T-helper 1 cell treated with Interleukin-12 subunit alpha and Interleukin-12 subunit beta and Interleukin-4 antibody, amounts not matched to agents 30 μg/mL and 1 μg/mL, for 36 hours (primary cell): ENCODE measurements at regions not wholly inside any gene's neighbourhood (a gene's known extent, or its start where the extent isn't known, plus 50 kb on each side); places are given as distances from the start of the nearest gene placed in this dataset.

Source experiments
- H3K27ac Mint-ChIP-seq: one replicate; pipeline ENCODE4 v1.8.0; 2021; ENCODE audit warnings: mild to moderate bottlenecking, mixed read lengths
- H3K27me3 Mint-ChIP-seq: one replicate; pipeline ENCODE4 v1.8.0; 2021; ENCODE audit warnings: low read depth, mixed read lengths
- H3K36me3 Mint-ChIP-seq: one replicate; pipeline ENCODE4 v1.8.0; 2021; ENCODE audit warnings: low read depth, mixed read lengths
- H3K4me1 Mint-ChIP-seq: one replicate; pipeline ENCODE4 v1.8.0; 2021; ENCODE audit warnings: low read depth, mixed read lengths
- H3K4me3 Mint-ChIP-seq: one replicate; pipeline ENCODE4 v1.8.0; 2021; ENCODE audit warnings: mild to moderate bottlenecking, moderate library complexity, mixed read lengths
- H3K9me3 Mint-ChIP-seq: one replicate; pipeline ENCODE4 v1.8.0; 2021; ENCODE audit warnings: mixed read lengths

DNA sequence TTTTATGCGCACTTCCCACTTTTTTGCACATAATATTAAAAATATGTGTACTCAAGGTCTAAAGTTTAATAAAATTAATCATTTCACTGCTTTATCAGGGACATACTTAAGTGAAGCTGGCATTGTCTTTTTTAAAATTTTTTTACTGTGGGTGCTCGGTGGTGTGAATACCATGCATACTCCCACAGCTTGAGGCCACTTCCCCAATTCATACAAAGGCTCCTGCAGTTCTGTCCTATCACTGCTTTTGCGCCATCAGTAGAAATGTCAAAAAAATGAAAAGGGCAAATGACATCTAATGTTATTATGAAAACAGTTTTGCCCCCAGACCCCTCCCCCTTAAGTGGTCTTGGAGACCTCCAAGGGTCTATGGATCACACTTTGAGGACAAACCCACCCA lies 464.1 kb upstream of the ARID1B start:
- Mint-ChIP-seq H3K9me3 (no peaks in the 10 kb centered on the region), H3K27ac (no peak overlapping the region)

DNA sequence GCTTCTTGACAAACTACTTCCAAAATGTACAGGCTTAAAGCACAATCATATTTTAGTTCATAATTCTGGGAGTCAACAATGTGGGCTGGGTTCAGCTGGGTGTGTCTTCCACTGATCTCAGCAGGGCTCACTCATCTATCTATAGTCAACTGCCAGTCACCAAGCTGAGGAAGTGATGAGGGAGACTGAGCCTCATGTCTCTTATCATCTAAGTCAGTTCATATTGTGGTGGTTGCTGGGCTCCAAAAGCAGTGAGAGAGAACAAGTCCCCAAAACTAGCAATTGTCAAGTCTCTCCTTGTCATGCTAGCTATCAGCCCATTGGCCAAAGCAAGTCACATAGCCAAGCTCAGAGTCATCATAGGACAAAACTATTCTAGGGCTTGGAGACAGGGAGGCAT lies 465.9 kb upstream of the ARID1B start:
- Mint-ChIP-seq H3K36me3 (no peaks in the 10 kb centered on the region), H3K27me3 (no peaks in the 10 kb centered on the region), H3K4me1 (no peaks in the 10 kb centered on the region)

More for the DNA sequence above, 464.1 kb upstream of the ARID1B start:
- no peaks in the 10 kb centered on the region for H3K27me3 Mint-ChIP-seq
- H3K4me1 Mint-ChIP-seq: no peaks in the 10 kb centered on the region
- no peak overlapping the region for H3K4me3 Mint-ChIP-seq
- H3K36me3 Mint-ChIP-seq: no peaks in the 10 kb centered on the region

DNA sequence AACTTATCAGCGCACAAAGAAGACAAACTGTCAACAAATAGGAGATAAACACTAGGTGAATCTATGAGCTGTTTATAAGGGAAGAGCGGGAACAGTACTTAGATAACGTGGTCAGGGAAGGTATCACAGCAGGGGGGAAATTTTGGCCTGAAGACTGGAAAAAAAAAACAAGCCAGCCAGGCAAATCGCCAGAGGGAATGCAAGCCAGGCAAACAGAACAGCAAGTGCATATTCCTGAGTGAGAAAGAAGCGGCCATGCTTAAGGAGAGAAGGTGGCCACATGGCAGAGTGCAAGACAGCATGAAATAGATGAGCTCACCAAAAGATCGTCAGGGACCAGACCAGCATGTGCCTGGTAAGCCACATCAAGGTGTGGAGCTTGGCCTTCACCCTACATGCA lies 466.5 kb upstream of the ARID1B start:
- Mint-ChIP-seq H3K27me3 (no peaks in the 10 kb centered on the region), H3K36me3 (no peaks in the 10 kb centered on the region), H3K4me3 (no peak overlapping the region), H3K4me1 (no peaks in the 10 kb centered on the region), H3K9me3 (no peaks in the 10 kb centered on the region), H3K27ac (no peak overlapping the region)

More for the DNA sequence above, 465.9 kb upstream of the ARID1B start:
- no peaks in the 10 kb centered on the region for H3K9me3 Mint-ChIP-seq
- no peak overlapping the region for H3K27ac Mint-ChIP-seq
- no peak overlapping the region for H3K4me3 Mint-ChIP-seq

DNA sequence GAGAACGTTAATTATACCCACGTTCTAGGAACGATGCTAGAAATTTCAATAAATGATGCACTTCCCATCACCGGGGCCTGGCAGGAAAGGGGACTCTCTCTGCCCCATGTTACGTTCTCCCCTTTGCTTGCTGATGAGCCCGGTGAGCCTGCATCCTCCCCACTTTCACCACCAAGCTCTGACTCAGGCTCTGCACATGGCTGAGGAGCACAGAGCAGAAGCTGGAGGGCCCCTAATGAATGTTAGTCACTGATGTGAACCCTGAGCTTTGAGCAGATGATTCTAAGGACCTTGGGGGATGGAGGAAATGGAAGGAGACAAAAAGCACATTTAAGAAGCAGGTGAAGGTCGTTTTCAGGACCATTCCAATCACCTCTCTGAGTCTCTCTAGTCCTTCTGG lies 468.2 kb upstream of the ARID1B start:
- Mint-ChIP-seq H3K9me3 (peaks cover 4% of the 10 kb centered on the region), H3K27me3 (no peaks in the 10 kb centered on the region), H3K36me3 (no peaks in the 10 kb centered on the region), H3K4me3 (no peak overlapping the region), H3K27ac (no peak overlapping the region), H3K4me1 (no peaks in the 10 kb centered on the region)

DNA sequence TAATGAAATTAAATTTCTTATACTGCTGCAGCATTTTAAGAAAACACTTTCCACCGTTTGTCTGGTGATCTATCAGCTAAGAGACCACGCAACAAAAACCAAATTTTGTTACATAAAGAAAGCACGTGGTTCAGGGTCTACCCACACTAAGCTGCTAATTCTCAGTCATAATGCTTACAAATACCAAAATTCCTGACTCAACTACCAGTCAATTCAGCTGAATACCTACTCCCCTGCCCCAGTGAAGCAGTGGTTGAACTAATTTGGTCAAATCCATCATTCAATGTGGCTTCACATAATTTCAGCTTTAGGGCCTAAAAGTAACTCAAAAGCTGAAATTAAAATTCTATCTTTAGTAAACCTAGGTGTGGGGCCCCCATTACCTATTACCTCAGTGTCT lies 468.6 kb upstream of the ARID1B start:
- H3K36me3 Mint-ChIP-seq: no peaks in the 10 kb centered on the region
- H3K4me1 Mint-ChIP-seq: no peaks in the 10 kb centered on the region
- no peak overlapping the region for H3K4me3 Mint-ChIP-seq
- no peak overlapping the region for H3K27ac Mint-ChIP-seq
- peaks cover 4% of the 10 kb centered on the region for H3K9me3 Mint-ChIP-seq
- H3K27me3 Mint-ChIP-seq: no peaks in the 10 kb centered on the region

DNA sequence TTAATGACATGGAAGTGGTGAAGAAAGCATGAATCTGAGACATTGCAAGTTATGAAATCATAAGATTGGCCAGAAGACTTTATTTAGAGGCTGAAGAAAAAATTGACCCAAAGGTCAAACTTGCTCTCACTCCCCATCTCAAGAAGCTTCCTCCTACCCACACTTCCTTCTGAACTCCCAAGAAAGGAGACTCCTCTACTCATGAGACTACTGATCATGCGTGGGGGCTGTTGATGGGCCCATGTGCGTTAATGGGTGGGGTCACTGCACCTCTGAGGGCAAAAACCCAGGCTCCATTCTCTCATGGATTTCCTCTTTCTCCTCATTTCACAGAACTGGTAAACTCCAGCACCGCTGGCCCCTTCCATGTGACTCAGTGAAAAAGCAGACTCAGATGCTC lies 470.6 kb upstream of the ARID1B start:
- Mint-ChIP-seq H3K9me3 (peaks cover 4% of the 10 kb centered on the region), H3K27me3 (no peaks in the 10 kb centered on the region), H3K4me3 (no peak overlapping the region), H3K36me3 (no peaks in the 10 kb centered on the region), H3K4me1 (no peaks in the 10 kb centered on the region), H3K27ac (no peak overlapping the region)

DNA sequence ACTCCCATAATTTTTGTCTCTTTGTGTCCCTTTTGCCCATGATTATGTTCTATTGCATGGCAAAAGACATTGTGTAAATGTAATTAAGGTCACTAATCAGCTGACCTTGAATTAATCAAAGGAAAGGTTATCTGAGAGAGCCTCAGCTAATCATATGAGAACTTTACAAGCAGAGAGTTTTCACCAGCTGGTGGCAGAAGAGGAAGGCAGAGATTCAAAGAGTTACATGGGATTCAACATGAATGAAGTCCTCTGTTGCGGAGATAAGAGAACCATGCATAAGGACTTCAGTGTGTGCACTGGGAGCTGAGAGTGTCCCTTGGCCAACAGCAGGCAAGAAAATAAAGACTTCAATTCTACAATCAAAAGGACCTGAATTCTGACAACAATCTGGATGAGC lies 494.1 kb upstream of the ARID1B start:
- Mint-ChIP-seq H3K4me1 (no peaks in the 10 kb centered on the region), H3K9me3 (peaks cover 9% of the 10 kb centered on the region), H3K27me3 (peaks cover under 1% of the 10 kb centered on the region), H3K36me3 (peaks cover under 1% of the 10 kb centered on the region), H3K27ac (no peak overlapping the region), H3K4me3 (no peak overlapping the region)

DNA sequence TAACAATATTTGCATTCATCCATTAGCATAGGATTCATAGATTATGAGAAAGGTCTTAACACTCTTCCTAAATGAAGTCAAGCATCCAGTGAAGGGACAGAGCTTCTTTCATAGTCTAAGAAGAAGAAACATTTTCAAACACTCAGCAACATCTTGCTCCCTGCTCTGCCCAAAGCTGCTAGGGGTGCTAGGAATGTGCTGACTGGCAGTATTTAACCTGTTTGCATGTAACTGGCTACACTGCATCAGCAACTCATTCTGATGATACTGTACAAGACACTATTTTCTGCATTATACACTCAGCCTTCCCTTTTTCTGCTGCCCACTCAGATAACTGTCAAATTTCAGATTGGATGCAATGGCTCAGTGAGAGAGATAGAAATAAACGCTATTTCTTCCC lies 495.1 kb upstream of the ARID1B start:
- Mint-ChIP-seq H3K4me1 (no peaks in the 10 kb centered on the region), H3K27ac (no peak overlapping the region), H3K9me3 (peaks cover 13% of the 10 kb centered on the region), H3K4me3 (no peak overlapping the region), H3K36me3 (peaks cover 2% of the 10 kb centered on the region), H3K27me3 (peaks cover 4% of the 10 kb centered on the region)

DNA sequence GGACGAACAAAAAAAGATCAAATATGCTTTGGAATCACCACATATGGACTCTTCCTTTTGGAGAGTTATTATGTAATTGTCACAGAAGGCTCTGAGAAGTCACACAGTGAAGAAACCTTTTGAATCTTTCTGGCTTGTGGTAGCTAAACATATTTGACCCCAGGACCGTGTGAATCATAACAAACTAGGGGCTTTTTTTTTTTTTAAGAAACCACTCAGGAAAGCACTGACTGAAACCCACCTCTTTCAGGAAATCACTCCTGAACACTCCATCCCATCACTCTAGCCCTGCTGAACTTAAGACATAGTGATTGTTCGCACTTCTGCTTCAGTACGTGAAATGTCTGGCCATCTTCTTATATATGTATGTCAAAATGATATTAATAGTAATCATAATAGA lies 495.9 kb upstream of the ARID1B start:
- Mint-ChIP-seq H3K27ac (no peak overlapping the region), H3K27me3 (peaks cover 4% of the 10 kb centered on the region), H3K4me1 (no peaks in the 10 kb centered on the region), H3K4me3 (no peak overlapping the region), H3K36me3 (peaks cover 2% of the 10 kb centered on the region), H3K9me3 (peaks cover 13% of the 10 kb centered on the region)

DNA sequence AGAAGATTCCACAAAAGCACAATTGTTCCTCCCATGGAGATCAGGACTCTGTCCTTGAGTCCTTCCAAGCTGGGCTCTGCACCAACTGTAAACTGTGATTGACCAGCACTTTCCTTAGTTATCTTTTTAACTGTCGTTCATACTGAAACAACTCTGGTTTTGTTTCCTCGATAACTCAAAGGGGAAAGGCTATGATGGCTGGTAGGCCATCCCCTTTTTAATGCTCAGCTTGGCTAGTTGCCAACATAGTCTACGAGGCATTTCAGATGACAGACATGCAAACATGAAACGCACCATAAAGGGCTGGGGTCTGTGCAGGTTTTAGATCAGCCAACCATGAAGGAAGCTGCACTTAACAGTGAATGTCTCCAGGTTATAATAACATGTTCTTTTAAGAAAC lies 497.1 kb upstream of the ARID1B start:
- H3K36me3 Mint-ChIP-seq: peaks cover 2% of the 10 kb centered on the region
- H3K9me3 Mint-ChIP-seq: peaks cover 13% of the 10 kb centered on the region
- no peak overlapping the region for H3K4me3 Mint-ChIP-seq
- H3K4me1 Mint-ChIP-seq: no peaks in the 10 kb centered on the region
- no peak overlapping the region for H3K27ac Mint-ChIP-seq
- peaks cover 4% of the 10 kb centered on the region for H3K27me3 Mint-ChIP-seq

DNA sequence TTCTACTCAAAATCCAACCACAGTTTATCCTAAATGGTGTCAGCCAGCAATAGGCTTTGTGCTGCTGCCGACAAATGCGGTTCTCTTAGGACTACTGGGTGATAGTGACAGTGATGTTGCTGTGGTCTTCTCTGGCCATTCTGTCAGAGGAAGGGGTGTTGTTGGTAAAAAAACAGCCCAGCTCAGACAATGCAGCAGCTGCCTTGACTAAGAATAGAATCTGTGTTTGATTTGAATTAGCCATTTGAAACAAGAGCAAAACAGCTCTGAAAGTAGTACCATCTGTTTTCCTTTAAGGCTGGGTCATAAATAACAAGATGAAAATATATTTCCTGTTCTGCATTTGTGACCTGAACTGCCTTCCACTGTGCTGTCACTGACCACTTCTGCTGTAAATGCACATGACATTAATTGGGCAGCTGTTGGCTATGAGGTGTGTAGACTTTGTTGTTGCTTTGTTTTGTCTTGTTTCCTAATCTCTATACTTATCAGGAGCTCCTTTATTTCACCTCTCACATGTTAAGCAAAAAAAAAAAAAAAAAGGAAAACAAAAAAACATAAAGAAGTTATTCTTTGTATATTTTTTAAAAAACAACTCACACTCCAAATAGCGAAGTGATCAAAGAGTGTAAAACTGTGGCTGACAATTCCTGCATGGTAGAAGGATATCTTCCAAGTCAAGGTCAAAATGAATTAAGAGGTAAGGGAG lies 497.8 kb upstream of the ARID1B start:
- Mint-ChIP-seq H3K27ac (no peak overlapping the region), H3K4me3 (no peak overlapping the region), H3K36me3 (peaks cover 2% of the 10 kb centered on the region), H3K9me3 (peaks cover 13% of the 10 kb centered on the region), H3K27me3 (peaks cover 4% of the 10 kb centered on the region), H3K4me1 (no peaks in the 10 kb centered on the region)

DNA sequence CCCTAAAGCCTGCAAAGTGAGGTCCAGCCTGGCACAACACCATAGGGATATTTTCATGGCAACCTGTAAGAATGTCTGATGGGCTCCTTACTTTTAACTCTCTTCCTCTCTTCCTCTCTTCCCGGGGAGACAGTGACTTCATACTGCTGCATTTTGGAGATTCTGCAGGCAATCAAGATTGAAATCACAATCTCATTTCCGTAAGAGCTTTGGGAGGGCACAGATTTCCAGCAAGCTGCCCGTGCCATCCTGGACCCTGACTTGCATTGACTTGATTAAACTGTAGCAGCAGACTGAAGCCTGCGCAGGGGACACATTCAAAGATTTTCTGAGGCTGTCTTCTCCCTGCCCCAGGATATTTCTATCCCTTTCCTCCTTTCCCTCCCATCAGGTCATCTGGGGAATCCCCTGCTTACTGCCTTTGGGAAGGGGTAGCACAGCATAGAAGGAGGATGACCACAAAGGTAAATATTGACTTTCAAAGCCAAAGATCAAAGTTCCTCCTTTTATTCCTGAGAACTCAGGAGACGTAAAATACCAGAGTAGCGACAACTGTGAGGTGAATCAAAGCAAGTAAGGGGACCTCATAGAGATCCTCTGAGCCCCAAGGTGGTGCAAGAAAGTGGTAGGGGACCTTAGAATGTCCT lies 504.0 kb upstream of the ARID1B start:
- Mint-ChIP-seq H3K27me3 (peaks cover 4% of the 10 kb centered on the region), H3K27ac (no peak overlapping the region), H3K36me3 (peaks cover 2% of the 10 kb centered on the region), H3K9me3 (peaks cover 5% of the 10 kb centered on the region), H3K4me1 (peaks cover 13% of the 10 kb centered on the region), H3K4me3 (no peak overlapping the region)

DNA sequence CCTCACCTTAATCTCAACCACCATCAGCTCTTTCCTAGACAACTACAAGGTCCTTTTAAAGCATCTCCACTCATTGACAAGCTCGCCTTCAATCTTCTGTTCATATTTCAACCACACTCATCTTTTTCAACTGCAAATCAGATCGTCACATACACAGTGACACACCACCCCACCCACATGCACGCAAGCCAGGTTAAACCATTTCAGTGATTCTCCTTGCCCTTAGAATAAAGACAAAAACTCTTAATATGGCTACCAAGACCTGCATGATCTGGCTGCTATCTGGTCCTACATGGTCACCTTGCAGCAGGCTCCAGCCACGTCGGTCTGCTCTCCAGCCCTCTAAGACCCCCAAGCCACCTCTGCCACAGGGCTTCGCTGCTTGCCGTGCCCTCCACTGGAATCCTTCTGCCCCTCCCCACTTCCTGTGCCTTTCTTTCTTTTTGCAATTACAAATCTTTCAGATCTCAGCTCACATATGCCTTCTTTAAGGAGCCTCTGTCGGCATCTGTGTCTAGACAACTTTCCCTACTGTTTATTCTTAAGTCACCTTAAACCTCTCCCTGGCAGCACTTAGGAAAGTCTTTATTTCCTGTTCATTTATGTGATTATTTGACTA lies 507.3 kb upstream of the ARID1B start:
- Mint-ChIP-seq H3K4me1 (peaks cover 13% of the 10 kb centered on the region), H3K27me3 (no peaks in the 10 kb centered on the region), H3K27ac (no peak overlapping the region), H3K4me3 (no peak overlapping the region), H3K36me3 (no peaks in the 10 kb centered on the region), H3K9me3 (no peaks in the 10 kb centered on the region)

DNA sequence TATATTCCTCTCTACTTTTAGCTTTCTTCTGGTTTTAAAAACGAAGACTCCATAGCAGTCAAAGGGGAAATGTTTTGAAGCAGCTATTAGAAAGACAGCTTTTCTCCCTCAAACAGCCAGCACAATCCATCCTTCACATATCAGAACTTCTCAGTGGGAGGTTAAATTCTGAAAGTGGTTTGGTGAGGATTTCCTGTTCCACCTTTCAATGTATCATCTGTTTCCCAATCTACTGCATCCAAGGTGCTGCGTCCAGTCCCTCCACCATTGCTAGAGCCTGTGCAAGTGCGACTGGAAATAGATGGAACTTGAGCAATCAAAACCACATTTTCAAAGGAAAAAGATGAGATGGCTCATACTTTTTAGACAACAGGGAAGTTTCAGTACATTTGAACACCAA lies 508.3 kb upstream of the ARID1B start:
- peaks cover 13% of the 10 kb centered on the region for H3K4me1 Mint-ChIP-seq
- H3K36me3 Mint-ChIP-seq: no peaks in the 10 kb centered on the region
- no peaks in the 10 kb centered on the region for H3K9me3 Mint-ChIP-seq
- H3K27me3 Mint-ChIP-seq: no peaks in the 10 kb centered on the region
- H3K27ac Mint-ChIP-seq: no peak overlapping the region
- H3K4me3 Mint-ChIP-seq: no peak overlapping the region

DNA sequence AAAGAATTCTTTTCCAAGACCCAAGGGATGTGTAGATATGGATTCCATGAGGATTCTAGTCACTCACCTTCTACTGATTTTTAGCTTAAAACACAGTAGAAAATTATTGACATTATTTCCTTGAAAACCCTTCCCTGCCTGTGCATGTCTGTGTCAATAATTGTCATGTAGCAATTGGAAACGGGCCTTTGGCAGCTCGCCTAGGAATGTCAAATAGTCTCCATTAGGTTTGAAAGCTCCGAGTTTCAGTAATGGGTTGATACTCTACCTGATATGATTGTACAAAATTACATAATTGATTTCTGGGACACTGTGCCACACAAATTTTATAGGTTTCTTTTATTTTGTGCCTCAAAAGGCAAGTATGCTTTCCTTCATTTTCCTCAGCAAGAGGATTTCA lies 515.2 kb upstream of the ARID1B start:
- Mint-ChIP-seq H3K4me1 (peaks cover 2% of the 10 kb centered on the region), H3K27ac (no peak overlapping the region)

More for the DNA sequence above, 515.2 kb upstream of the ARID1B start:
- Mint-ChIP-seq H3K4me3 (no peak overlapping the region), H3K27me3 (no peaks in the 10 kb centered on the region), H3K36me3 (no peaks in the 10 kb centered on the region), H3K9me3 (peaks cover 3% of the 10 kb centered on the region)
